ENCODE measurements at regions not wholly inside any gene's neighbourhood (a gene's known extent, or its start where the extent isn't known, plus 50 kb on each side); places are given as distances from the start of the nearest gene placed in this dataset.
"Not testable (repeated sequence)": the region's sequence is repeated elsewhere in the genome, so short reads cannot be mapped to it uniquely, and the experiment has no call there.

DNA sequence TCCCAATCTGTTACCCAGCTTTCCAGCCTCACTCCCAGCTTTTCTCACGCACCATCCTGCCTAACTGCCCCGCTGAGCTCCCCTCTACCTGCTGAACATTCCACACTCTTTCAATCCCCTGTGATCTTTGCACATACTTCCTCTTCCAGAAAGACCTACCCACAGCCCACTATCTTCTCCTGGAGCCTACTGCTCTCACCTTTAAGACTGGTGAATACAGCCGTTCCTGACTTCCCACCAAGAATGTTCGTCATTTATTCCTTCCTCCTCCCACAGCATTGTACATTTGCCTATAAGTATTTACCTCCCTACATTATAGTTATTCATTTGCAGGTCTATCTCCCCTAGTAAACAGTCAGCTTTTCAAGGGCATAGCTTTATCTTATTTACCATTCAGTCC, 61.9 kb upstream of the MBOAT1 start:
- no peak overlapping the region for H3K4me3 ChIP-seq (ENCODE audit: low read depth, low read length)
- POLR2A ChIA-PET: no interaction called here
- no peak for DNase-seq (ENCODE audit: low read depth)
- TF ChIP-seq, protein P1, sequence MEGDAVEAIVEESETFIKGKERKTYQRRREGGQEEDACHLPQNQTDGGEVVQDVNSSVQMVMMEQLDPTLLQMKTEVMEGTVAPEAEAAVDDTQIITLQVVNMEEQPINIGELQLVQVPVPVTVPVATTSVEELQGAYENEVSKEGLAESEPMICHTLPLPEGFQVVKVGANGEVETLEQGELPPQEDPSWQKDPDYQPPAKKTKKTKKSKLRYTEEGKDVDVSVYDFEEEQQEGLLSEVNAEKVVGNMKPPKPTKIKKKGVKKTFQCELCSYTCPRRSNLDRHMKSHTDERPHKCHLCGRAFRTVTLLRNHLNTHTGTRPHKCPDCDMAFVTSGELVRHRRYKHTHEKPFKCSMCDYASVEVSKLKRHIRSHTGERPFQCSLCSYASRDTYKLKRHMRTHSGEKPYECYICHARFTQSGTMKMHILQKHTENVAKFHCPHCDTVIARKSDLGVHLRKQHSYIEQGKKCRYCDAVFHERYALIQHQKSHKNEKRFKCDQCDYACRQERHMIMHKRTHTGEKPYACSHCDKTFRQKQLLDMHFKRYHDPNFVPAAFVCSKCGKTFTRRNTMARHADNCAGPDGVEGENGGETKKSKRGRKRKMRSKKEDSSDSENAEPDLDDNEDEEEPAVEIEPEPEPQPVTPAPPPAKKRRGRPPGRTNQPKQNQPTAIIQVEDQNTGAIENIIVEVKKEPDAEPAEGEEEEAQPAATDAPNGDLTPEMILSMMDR (IDR thresholded peaks at IDR 0.05; ENCODE audit: insufficient read depth, low read depth, low read length): no peak
- peaks cover 3% of the 10 kb centered on the region for H3K27me3 ChIP-seq (ENCODE audit: control insufficient read depth, insufficient read depth, low read length)
- CTCF ChIA-PET: interaction anchor here (1.2 to 1.6 kb wide), 3 partner anchors 17 to 21 kb away, joined by 3 to 5 read pairs (median 3); no protein-coding TSS in a partner anchor
- H3K36me3 ChIP-seq (ENCODE audit: control insufficient read depth, insufficient read depth, low read length): no peaks in the 10 kb centered on the region

DNA sequence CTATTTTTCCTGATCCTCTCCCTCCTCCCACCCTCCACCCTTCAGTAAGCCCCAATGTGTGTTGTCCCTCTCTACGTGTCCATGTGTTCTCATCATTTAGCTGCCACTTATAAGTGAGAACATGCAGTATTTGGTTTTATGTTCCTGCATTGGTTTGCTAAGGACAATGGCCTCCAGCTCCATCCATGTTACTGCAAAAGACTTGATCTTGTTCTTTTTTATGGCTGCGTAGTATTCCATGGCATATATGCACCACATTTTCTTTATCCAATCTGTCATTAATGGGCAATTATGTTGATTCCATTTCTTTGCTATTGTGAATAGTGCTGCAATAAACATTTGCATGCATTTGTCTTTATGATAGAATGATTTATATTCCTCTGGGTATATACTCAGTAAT, 63.6 kb upstream of the MBOAT1 start:
- H3K36me3 ChIP-seq (ENCODE audit: control insufficient read depth, insufficient read depth, low read length); POLR2A ChIA-PET; DNase-seq (ENCODE audit: low read depth); H3K27me3 ChIP-seq (ENCODE audit: control insufficient read depth, insufficient read depth, low read length); H3K4me3 ChIP-seq (ENCODE audit: low read depth, low read length): not testable (repeated sequence)
- CTCF ChIA-PET: interaction anchor here (0.8 kb wide), 1 partner anchor 14 kb away, joined by 3 read pairs; no protein-coding TSS in a partner anchor

DNA sequence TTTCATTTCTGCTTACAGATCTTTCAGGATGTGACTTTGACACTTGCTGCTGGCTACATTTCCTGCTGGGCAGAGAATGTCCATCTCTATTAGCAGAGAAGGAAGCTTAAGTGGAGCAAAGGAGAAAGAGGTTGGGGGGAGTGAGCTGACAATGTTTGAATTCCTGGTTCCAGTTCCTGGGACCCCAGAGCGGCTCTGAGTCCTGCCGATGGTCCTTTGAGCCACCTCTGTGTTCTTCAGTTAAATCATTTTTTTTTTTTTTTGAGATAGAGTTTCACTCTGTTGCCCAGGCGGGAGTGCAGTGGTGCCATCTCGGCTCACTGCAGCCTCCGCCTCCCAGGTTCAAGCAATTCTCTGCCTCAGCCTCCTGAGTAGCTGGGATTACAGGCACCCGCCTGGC, 65.5 kb upstream of the MBOAT1 start:
- DNase-seq (ENCODE audit: low read depth); POLR2A ChIA-PET; H3K36me3 ChIP-seq (ENCODE audit: control insufficient read depth, insufficient read depth, low read length); H3K27me3 ChIP-seq (ENCODE audit: control insufficient read depth, insufficient read depth, low read length); H3K4me3 ChIP-seq (ENCODE audit: low read depth, low read length): not testable (repeated sequence)
- CTCF ChIA-PET: interaction anchor here (1.1 to 3.0 kb wide), 2 partner anchors 13 to 252 kb away, joined by 7 to 15 read pairs; no protein-coding TSS in a partner anchor

DNA sequence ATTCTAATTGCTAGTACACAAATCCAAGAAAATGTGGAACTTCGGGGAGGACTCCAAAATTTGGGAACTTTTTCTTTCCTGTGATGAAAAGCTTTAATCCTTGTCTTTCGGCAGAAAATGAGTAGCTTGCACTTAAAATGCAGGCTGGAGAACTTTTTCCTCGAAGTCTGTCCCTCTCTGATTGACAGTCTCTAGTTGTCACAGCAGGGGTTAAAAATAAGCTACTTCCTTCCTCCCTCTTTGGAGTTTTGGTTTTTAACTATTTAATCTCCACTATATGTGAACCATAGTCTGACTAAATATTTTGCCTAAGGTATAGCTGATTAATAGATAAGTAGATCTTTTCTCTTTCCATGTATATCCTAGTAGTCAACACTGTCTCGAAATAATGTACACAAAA, 66.8 kb upstream of the MBOAT1 start:
- ChIA-PET CTCF (interaction anchor here (1.6 to 3.0 kb wide), 3 partner anchors 12 to 248 kb away, joined by 3 to 15 read pairs (median 4); no protein-coding TSS in a partner anchor), POLR2A (no interaction called here)
- H3K36me3 ChIP-seq (ENCODE audit: control insufficient read depth, insufficient read depth, low read length): no peaks in the 10 kb centered on the region
- no peak for DNase-seq (ENCODE audit: low read depth)
- TF ChIP-seq, protein P1 (IDR thresholded peaks at IDR 0.05; ENCODE audit: insufficient read depth, low read depth, low read length): no peak
- H3K27me3 ChIP-seq (ENCODE audit: control insufficient read depth, insufficient read depth, low read length): peaks cover 3% of the 10 kb centered on the region
- H3K4me3 ChIP-seq (ENCODE audit: low read depth, low read length): no peak overlapping the region

DNA sequence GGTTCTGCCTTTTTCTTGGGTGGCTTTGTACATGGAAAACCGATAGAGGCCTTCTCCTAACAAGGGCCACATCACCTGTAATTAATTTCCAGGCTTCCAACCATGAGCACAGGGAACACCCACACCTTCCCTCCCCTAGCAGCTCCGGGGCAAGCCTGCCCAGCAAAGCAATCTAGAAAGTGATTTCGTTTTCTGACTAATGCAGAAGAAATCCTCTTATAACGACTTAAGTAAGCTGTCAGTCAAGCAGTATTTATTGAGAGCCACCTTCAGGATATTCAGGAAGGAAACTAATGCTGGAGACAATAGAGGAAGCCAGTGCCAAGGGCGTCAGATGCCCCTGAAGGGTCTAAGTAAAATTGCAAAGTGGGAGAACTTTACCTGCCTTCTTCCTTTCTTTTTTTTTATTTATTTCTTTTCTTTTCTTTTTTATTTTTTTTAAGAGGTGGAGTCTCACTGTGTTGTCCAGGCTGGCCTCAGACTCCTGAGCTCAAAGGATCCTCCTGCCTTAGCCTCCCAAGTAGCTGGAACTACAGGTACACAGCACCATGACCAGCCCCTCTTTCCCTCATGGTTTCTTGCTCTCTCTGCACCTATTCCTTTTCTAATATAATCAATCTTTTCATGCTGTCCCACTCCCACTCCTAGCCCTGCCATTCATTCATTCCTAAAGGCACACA, 67.5 kb upstream of the MBOAT1 start:
- no peak overlapping the region for H3K4me3 ChIP-seq (ENCODE audit: low read depth, low read length)
- no peak for DNase-seq (ENCODE audit: low read depth)
- POLR2A ChIA-PET: no interaction called here
- TF ChIP-seq, protein P1 (IDR thresholded peaks at IDR 0.05; ENCODE audit: insufficient read depth, low read depth, low read length): no peak
- no peaks in the 10 kb centered on the region for H3K36me3 ChIP-seq (ENCODE audit: control insufficient read depth, insufficient read depth, low read length)
- CTCF ChIA-PET: interaction anchor here (0.7 to 3.0 kb wide), 5 partner anchors 11 to 631 kb away, joined by 3 to 15 read pairs (median 4); no protein-coding TSS in a partner anchor
- H3K27me3 ChIP-seq (ENCODE audit: control insufficient read depth, insufficient read depth, low read length): peaks cover 3% of the 10 kb centered on the region

DNA sequence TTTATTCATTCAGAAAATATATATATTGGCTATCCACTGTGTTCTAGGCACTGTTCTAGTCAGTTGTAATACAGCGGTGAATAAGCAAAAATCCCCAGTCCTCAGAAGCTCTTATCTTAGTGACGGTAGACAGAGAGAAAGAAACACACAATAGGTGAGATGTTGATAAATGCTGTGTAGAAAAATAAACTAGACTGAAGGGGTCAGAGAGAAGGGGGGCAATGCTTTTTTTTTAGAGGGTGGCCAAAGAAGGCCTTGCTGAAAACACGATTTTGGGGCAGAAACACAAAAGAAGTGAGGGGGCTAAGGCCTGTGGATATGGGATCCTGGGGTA, 68.0 kb upstream of the MBOAT1 start:
- no peaks in the 10 kb centered on the region for H3K36me3 ChIP-seq (ENCODE audit: control insufficient read depth, insufficient read depth, low read length)
- no peak overlapping the region for H3K4me3 ChIP-seq (ENCODE audit: low read depth, low read length)
- CTCF ChIA-PET: interaction anchor here (0.7 to 3.0 kb wide), 4 partner anchors 10 to 631 kb away, joined by 4 to 15 read pairs (median 4); no protein-coding TSS in a partner anchor
- TF ChIP-seq, protein P1 (IDR thresholded peaks at IDR 0.05; ENCODE audit: insufficient read depth, low read depth, low read length): no peak
- peaks cover 5% of the 10 kb centered on the region for H3K27me3 ChIP-seq (ENCODE audit: control insufficient read depth, insufficient read depth, low read length)
- POLR2A ChIA-PET: no interaction called here
- no peak for DNase-seq (ENCODE audit: low read depth)
